ENCODE measurements at regions not wholly inside any gene's neighbourhood (a gene's known extent, or its start where the extent isn't known, plus 50 kb on each side); places are given as distances from the start of the nearest gene placed in this dataset.

GRCh38 chr6:76706631-76707030 is 634.2 kb upstream of the IMPG1 start:
- no peaks in the 10 kb centered on the region for H3K27me3 ChIP-seq (ENCODE audit: insufficient read depth, low read length, poor library complexity, severe bottlenecking)
- H4K20me1 ChIP-seq (ENCODE audit: insufficient read depth, low read length, poor library complexity, severe bottlenecking) = no peaks in the 10 kb centered on the region
- H3K9ac ChIP-seq (ENCODE audit: low read depth, low read length, poor library complexity, severe bottlenecking) = no peak overlapping the region
- H3K4me3 ChIP-seq (ENCODE audit: low read length, poor library complexity, severe bottlenecking) = no peak overlapping the region
- no peaks in the 10 kb centered on the region for H3F3A ChIP-seq (ENCODE audit: low read depth)
- no peaks in the 10 kb centered on the region for H3K79me2 ChIP-seq (ENCODE audit: insufficient read depth, low read length)
- H3K4me1 ChIP-seq (ENCODE audit: insufficient read depth, low read length, poor library complexity, severe bottlenecking) = no peaks in the 10 kb centered on the region
- H3K9me3 ChIP-seq (ENCODE audit: insufficient read depth, low read depth, low read length) = no peaks in the 10 kb centered on the region
- TF ChIP-seq CTCF (conservative IDR thresholded peaks at IDR 0.05; ENCODE audit: low read length) = no peak
- TF ChIP-seq EZH2phosphoT487 (IDR thresholded peaks at IDR 0.05; ENCODE audit: borderline replicate concordance) = no peak
- H3K9me2 ChIP-seq (replicated peaks; ENCODE audit: low read depth, low read length) = no peaks in the 10 kb centered on the region
- H3K36me3 ChIP-seq (ENCODE audit: insufficient read depth, low read length) = no peaks in the 10 kb centered on the region
- no peak overlapping the region for H3K4me2 ChIP-seq (ENCODE audit: low read depth, low read length, poor library complexity, severe bottlenecking)
- H2AFZ ChIP-seq (ENCODE audit: low read length) = no peak overlapping the region

- Histone ChIP-seq H2AFZ (ENCODE audit: low read length) (no peak overlapping the region), H4K20me1 (ENCODE audit: insufficient read depth, low read length, poor library complexity, severe bottlenecking) (no peaks in the 10 kb centered on the region), H3K36me3 (ENCODE audit: insufficient read depth, low read length) (no peaks in the 10 kb centered on the region), H3K9me2 (replicated peaks; ENCODE audit: low read depth, low read length) (no peaks in the 10 kb centered on the region), H3K9ac (ENCODE audit: low read depth, low read length, poor library complexity, severe bottlenecking) (no peak overlapping the region), H3K27me3 (ENCODE audit: insufficient read depth, low read length, poor library complexity, severe bottlenecking) (no peaks in the 10 kb centered on the region), H3K4me3 (ENCODE audit: low read length, poor library complexity, severe bottlenecking) (no peak overlapping the region), H3K4me1 (ENCODE audit: insufficient read depth, low read length, poor library complexity, severe bottlenecking) (no peaks in the 10 kb centered on the region), H3K9me3 (ENCODE audit: insufficient read depth, low read depth, low read length) (no peaks in the 10 kb centered on the region), H3F3A (ENCODE audit: low read depth) (no peaks in the 10 kb centered on the region), H3K4me2 (ENCODE audit: low read depth, low read length, poor library complexity, severe bottlenecking) (no peak overlapping the region), H3K79me2 (ENCODE audit: insufficient read depth, low read length) (no peaks in the 10 kb centered on the region)
- no peak for TF ChIP-seq CTCF (conservative IDR thresholded peaks at IDR 0.05; ENCODE audit: low read length)
- TF ChIP-seq EZH2phosphoT487 (IDR thresholded peaks at IDR 0.05; ENCODE audit: borderline replicate concordance) = no peak
Observed at GRCh38 chr6:76706086-76706485, 633.6 kb upstream of the IMPG1 start.

- no peaks in the 10 kb centered on the region for H3K27me3 ChIP-seq (ENCODE audit: insufficient read depth, low read length, poor library complexity, severe bottlenecking)
Observed at GRCh38 chr6:76703786-76704185, 631.3 kb upstream of the IMPG1 start.

More at GRCh38 chr6:76703786-76704185, 631.3 kb upstream of the IMPG1 start:
- Histone ChIP-seq H3F3A (ENCODE audit: low read depth) (no peaks in the 10 kb centered on the region), H2AFZ (ENCODE audit: low read length) (no peak overlapping the region), H4K20me1 (ENCODE audit: insufficient read depth, low read length, poor library complexity, severe bottlenecking) (no peaks in the 10 kb centered on the region), H3K4me1 (ENCODE audit: insufficient read depth, low read length, poor library complexity, severe bottlenecking) (no peaks in the 10 kb centered on the region), H3K9me2 (replicated peaks; ENCODE audit: low read depth, low read length) (no peaks in the 10 kb centered on the region), H3K79me2 (ENCODE audit: insufficient read depth, low read length) (no peaks in the 10 kb centered on the region), H3K4me3 (ENCODE audit: low read length, poor library complexity, severe bottlenecking) (no peak overlapping the region), H3K9ac (ENCODE audit: low read depth, low read length, poor library complexity, severe bottlenecking) (no peak overlapping the region), H3K36me3 (ENCODE audit: insufficient read depth, low read length) (no peaks in the 10 kb centered on the region), H3K4me2 (ENCODE audit: low read depth, low read length, poor library complexity, severe bottlenecking) (no peak overlapping the region), H3K9me3 (ENCODE audit: insufficient read depth, low read depth, low read length) (no peaks in the 10 kb centered on the region)
- TF ChIP-seq CTCF (conservative IDR thresholded peaks at IDR 0.05; ENCODE audit: low read length) (no peak), EZH2phosphoT487 (IDR thresholded peaks at IDR 0.05; ENCODE audit: borderline replicate concordance) (no peak)
